ENCODE measurements at regions not wholly inside any gene's neighbourhood (a gene's known extent, or its start where the extent isn't known, plus 50 kb on each side); places are given as distances from the start of the nearest gene placed in this dataset.
"Not testable (repeated sequence)": the region's sequence is repeated elsewhere in the genome, so short reads cannot be mapped to it uniquely, and the experiment has no call there.

GRCh38 chr10:23870651-23871610 is 338.0 kb upstream of the KIAA1217 start:
- no peak for DNase-seq (ENCODE audit: low spot score)

DNA sequence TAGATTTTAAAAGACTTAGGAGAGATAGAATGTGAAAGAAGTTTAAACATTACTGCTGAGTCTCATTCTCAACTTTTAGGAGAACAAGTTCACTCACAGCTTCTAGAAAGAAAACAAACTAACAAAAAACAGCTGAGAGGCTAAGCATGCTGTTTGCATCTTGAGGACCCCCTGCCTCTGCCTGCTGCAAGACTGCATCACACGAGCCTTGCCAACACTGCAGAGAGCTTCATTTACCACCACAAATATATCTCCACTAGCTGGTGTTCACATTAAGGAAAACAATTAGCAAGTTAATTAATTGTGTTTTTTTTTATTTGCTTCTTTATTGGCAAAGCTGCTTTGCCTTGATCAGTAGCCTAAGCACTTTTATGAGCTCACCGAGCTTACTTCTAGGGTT is 336.6 kb upstream of the KIAA1217 start:
- no peak for DNase-seq (ENCODE audit: low spot score)

- no peak for DNase-seq (ENCODE audit: low spot score)
Observed at GRCh38 chr10:23877791-23878320, 331.1 kb upstream of the KIAA1217 start.

GRCh38 chr10:23884670-23885069 is 324.3 kb upstream of the KIAA1217 start:
- DNase-seq (ENCODE audit: low spot score), result no peak

- no peak for DNase-seq (ENCODE audit: low spot score)
Observed at GRCh38 chr10:23885853-23886252, 323.1 kb upstream of the KIAA1217 start.

- no peak for DNase-seq (ENCODE audit: low spot score)
Observed at GRCh38 chr10:23886355-23886754, 322.6 kb upstream of the KIAA1217 start.

DNA sequence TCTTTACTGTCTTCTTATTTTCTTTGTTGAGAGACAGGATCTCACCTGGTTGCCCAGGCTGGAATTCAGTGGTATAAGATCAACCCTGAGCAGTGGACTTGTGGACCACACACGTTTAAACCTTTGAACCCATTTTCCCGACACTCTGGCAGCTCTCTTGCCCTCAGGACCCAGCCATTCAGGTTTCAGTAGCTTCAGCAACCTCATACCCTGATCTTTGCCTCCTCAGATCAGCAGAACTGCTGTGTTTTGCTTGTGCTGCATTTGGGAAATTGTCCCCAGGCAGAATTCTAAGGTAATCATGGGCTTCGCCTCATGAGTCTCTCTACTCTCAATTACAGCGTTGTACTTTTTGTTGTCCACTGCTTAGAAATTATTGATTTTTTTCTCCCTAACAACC is 317.6 kb upstream of the KIAA1217 start:
- DNase-seq (ENCODE audit: low spot score), result no peak

- no peak for DNase-seq (ENCODE audit: low spot score)
Observed at GRCh38 chr10:23892296-23892695, 316.6 kb upstream of the KIAA1217 start.

- no peak for DNase-seq (ENCODE audit: low spot score)
Observed at GRCh38 chr10:23897267-23897666, 311.7 kb upstream of the KIAA1217 start.

DNA sequence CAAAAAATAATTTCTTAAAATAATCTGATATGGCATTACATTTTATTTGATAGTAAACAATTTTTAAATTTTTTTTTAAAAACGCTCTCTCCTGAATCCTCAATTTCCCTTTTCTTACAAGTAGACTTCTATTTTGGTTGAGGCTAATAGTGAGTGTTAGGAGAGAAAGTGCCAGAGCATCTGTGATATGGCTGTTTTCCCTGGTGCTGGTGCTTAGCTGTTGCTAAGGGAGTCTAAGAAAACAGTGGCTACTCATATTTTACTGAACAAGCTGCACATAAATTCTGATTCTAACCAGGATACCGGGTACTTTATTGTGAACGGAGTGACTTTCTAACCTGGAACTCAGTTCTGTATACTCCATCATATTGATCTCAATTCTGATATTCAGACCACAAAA is 311.1 kb upstream of the KIAA1217 start:
- no peak for DNase-seq (ENCODE audit: low spot score)

DNA sequence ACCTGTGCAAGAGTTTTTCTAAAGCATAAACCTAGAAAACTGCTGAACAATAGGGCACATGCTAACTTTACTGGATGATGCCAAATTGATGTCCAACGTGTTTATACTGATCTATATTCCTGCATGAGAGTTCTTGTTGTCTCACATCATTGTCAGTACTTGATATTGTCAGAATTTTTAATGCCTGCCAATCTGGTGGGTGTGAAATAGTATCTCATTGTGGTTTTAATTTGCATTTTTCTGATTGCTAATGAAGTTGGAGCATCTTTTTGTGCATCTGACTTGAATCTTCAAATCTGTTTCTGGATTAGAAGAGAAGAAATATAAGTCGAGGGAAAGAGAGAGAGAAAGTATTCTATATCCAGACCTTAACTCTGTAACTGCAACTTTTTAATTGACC is 309.8 kb upstream of the KIAA1217 start:
- DNase-seq (ENCODE audit: low spot score), result no peak

DNA sequence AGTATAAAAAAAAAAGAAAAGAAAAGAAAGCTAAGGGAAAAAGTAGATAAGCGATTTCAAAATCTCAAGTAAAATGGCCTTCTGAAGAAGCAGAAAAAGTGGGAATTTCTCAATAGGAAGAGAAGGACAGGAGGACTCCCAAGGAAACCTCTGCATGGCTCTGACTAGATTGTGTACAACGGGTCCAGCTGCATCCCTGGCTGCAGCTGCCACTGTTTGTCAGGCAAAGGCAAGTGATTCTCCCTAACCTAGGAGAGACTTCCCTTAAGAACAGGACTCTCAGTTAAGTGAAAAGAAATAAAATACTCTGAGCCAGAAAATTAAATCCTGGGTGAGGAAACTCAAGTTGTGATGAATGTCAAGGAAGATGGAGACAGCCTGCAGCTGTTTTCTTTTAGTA is 298.6 kb upstream of the KIAA1217 start:
- no peak for DNase-seq (ENCODE audit: low spot score)

DNA sequence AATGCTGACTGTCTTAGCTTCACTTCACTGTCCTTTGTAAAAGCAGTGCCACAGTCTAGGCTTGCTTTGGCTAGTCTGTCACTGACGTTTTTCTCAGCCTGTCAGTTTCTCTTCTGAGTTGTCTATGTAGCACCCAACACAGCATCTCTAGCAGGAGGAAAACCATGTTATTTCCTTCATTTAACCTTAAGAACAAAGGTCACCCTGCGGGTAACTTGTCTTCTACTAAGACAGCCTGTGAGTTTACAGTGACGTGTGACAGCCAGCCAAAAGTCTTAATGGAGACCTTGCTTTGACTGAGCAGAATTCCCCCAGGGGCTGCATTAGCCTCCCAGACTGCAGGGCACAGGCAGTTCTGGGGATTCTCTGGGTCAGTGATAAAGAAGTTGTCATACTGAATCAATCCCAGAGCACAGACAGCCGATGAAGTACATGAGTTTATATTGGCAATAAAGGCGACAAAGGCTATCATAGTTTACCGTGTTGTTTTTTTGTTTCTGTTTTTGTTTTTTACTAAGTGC is 296.0 kb upstream of the KIAA1217 start:
- no peak for DNase-seq (ENCODE audit: low spot score)

DNA sequence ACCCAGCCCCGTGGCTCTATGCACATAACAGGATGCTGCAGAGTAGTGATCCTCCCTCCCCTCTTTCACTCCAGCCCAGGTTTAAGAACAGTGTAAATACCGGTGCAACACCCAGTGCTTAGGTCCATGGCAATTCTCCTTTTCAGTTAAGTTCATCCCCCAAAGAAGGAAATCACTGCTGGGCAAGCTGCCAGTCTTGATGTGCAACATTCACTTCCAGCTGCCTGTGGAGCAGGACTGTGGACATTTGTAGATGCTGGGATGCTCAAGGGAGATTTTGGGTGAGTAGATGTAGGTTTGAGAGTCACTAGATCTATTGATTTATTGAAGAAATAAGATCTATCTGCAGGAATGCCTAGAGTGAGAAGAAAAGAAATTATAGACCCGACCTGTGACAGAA is 294.3 kb upstream of the KIAA1217 start:
- DNase-seq (ENCODE audit: low spot score), result no peak

GRCh38 chr10:23917251-23917840 is 291.6 kb upstream of the KIAA1217 start:
- DNase-seq (ENCODE audit: low spot score), result no peak

- no peak for DNase-seq (ENCODE audit: low spot score)
Observed at GRCh38 chr10:23918090-23918723, 290.7 kb upstream of the KIAA1217 start.

DNA sequence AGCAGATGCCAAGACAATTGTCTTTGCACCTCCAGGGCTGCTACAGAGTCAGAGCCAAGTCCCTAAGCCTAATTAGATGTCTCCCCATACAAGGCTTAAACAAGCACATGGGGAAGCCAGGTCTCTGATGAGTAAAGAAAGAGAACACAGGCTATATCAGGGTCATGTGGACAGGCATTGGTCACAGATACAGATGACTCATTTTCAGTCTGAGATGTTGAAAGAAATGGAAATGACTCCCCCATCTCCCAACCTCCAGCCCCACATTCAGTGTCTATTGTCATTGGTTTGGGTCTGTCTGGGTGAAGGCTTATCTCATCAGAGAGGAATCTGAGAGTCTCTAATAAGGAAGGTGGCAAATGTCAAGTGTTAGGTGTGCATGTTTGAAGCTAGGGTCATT is 290.1 kb upstream of the KIAA1217 start:
- DNase-seq (ENCODE audit: low spot score), result no peak

GRCh38 chr10:23927576-23928325 is 281.2 kb upstream of the KIAA1217 start:
- no peak for DNase-seq (ENCODE audit: low spot score)

- DNase-seq (ENCODE audit: low spot score), result not testable (repeated sequence)
Observed at GRCh38 chr10:23934023-23934422, 274.9 kb upstream of the KIAA1217 start.

GRCh38 chr10:23945845-23946244 is 263.1 kb upstream of the KIAA1217 start:
- DNase-seq (ENCODE audit: low spot score), result no peak

GRCh38 chr10:23951841-23952240 is 257.1 kb upstream of the KIAA1217 start:
- DNase-seq (ENCODE audit: low spot score), result no peak
